K562 (cell line): ENCODE measurements at regions not wholly inside any gene's neighbourhood (a gene's known extent, or its start where the extent isn't known, plus 50 kb on each side); places are given as distances from the start of the nearest gene placed in this dataset.

ENCODE experiments used
- ATAC-seq: fragments of 200-7000 bp; cut with Tn5 transposase; 3 replicates; pipeline ENCODE4 v1.9.1; 2020; ENCODE audit warnings: moderate library complexity
- BruUV-seq: library from RNA; stranded (reverse); fragments of 400-500 nt; replicated peaks from 2 replicates; lab custom pipeline; 2021; lab: Mats Ljungman, UMichigan
- CTCF ChIA-PET: fragments of 300-600 bp; formaldehyde crosslinking; extraction: SDS; loops from one replicate; lab custom pipeline; 2021; ENCODE audit warnings: low intra/inter-chr PET ratio; lab: Yijun Ruan, JAX
- POLR2A ChIA-PET: fragments of 300-600, 350-650 bp; sonication (Branson Sonifier 250); formaldehyde crosslinking; extraction: SDS; loops from one replicate; lab custom pipeline; 2021; ENCODE audit warnings: antibody characterized with exemption, inconsistent platforms; lab: Yijun Ruan, JAX
- DNase-seq, 4 experiments: peaks; one replicate each; pipeline versions ENCODE4 v3.0.0 to v3.0.0-alpha.2; 2011 to 2018; ENCODE audit warnings: low spot score in 3 of 4, mixed read lengths in 3 of 4; ENCODE audit errors: extremely low read depth in 1 of 4
- FAIRE-seq: peaks from 2 replicates; lab custom pipeline; 2011; peaks lifted over from hg19 to GRCh38; lab: Jason Lieb, UNC
- H2AFZ ChIP-seq: 2 replicates; pipeline ENCODE4 v1.6.0; 2011; ENCODE audit warnings: low read depth, low read length, control low read depth, inconsistent platforms
- H3K27ac ChIP-seq: fragments of 200-600 bp; 3 replicates; pipeline ENCODE4 v1.8.0; 2011; ENCODE audit warnings: low read depth, mild to moderate bottlenecking, control low read depth, inconsistent platforms, low read length, moderate library complexity, mixed read lengths; ENCODE audit errors: extremely low read depth
- H3K27me3 ChIP-seq, 2 experiments: fragments of 300-600 bp in 1 of 2; 2 replicates in 1 of 2; 3 replicates in 1 of 2; pipeline versions ENCODE4 v1.6.0 to v1.8.0; 2011; ENCODE audit warnings: inconsistent platforms in 2 of 2, low read length in 2 of 2, mild to moderate bottlenecking in 1 of 2, mixed read lengths in 1 of 2, moderate library complexity in 1 of 2; ENCODE audit not compliant: control insufficient read depth in 2 of 2, insufficient read depth in 2 of 2
- H3K36me3 ChIP-seq: fragments of 300-600 bp; 3 replicates; pipeline ENCODE4 v1.8.0; 2011; ENCODE audit warnings: mild to moderate bottlenecking, low read length, inconsistent platforms; ENCODE audit not compliant: control insufficient read depth, insufficient read depth
- H3K4me1 ChIP-seq, 2 experiments: fragments of 200-600 bp in 1 of 2; replicated peaks in 1 of 2; 2 replicates in 1 of 2; 3 replicates in 1 of 2; pipeline versions ENCODE4 v1.5.1 to v1.8.0; 2011; ENCODE audit warnings: inconsistent platforms in 2 of 2, low read length in 2 of 2, mild to moderate bottlenecking in 1 of 2, mixed read lengths in 1 of 2, moderate library complexity in 1 of 2; ENCODE audit not compliant: control insufficient read depth in 2 of 2, insufficient read depth in 2 of 2
- H3K4me2 ChIP-seq: 2 replicates; pipeline ENCODE4 v1.6.1; 2011; ENCODE audit warnings: low read length, control low read depth, inconsistent platforms, mixed read lengths; ENCODE audit not compliant: insufficient read depth
- H3K4me3 ChIP-seq: fragments of 200-600 bp; sonication (generic), shearing (Covaris generic); 2 replicates; pipeline ENCODE4 v1.5.1; 2016; ENCODE audit warnings: control low read depth, inconsistent platforms
- H3K79me2 ChIP-seq: fragments of 200-600 bp; 3 replicates; pipeline ENCODE4 v1.8.0; 2011; ENCODE audit warnings: low read length, inconsistent platforms; ENCODE audit not compliant: control insufficient read depth, insufficient read depth
- H3K9ac ChIP-seq, 2 experiments: 2 replicates each; pipeline versions ENCODE4 v1.6.0 to v1.6.1; 2011; ENCODE audit warnings: low read depth in 2 of 2, low read length in 2 of 2, control low read depth in 1 of 2, inconsistent platforms in 1 of 2, mild to moderate bottlenecking in 1 of 2, mixed read lengths in 1 of 2; ENCODE audit not compliant: insufficient read depth in 1 of 2
- H3K9me1 ChIP-seq: one replicate; pipeline ENCODE4 v1.6.0; 2011; ENCODE audit warnings: inconsistent platforms, mild to moderate bottlenecking, low read length, moderate library complexity; ENCODE audit not compliant: control insufficient read depth, insufficient read depth
- H3K9me3 ChIP-seq: replicated peaks from 2 replicates; pipeline ENCODE4 v1.5.1; 2011; ENCODE audit warnings: low read depth, low read length, inconsistent platforms; ENCODE audit not compliant: control insufficient read depth, insufficient read depth
- H4K20me1 ChIP-seq: replicated peaks from 2 replicates; pipeline ENCODE4 v1.6.1; 2011; ENCODE audit warnings: low read length, inconsistent platforms, mixed read lengths; ENCODE audit not compliant: control insufficient read depth, insufficient read depth
- CAMTA2 ChIP-seq: fragments of 250-450 bp; sonication (Bioruptor Pico); conservative IDR thresholded peaks from 2 replicates; pipeline ENCODE4 v1.5.1; 2022
- ETS1 ChIP-seq: conservative IDR thresholded peaks from 2 replicates; pipeline ENCODE4 v1.6.1; 2011; ENCODE audit warnings: low read depth, mild to moderate bottlenecking, low read length; ENCODE audit not compliant: control insufficient read depth
- HDAC3 ChIP-seq: fragments of 450-650 bp; IDR thresholded peaks from 2 replicates; pipeline ENCODE4 v1.6.1; 2018; ENCODE audit warnings: borderline replicate concordance, mild to moderate bottlenecking, moderate library complexity; ENCODE audit not compliant: partially characterized antibody
- LEF1 ChIP-seq: fragments of 450-650 bp; IDR thresholded peaks from 2 replicates; pipeline ENCODE4 v1.6.1; 2016; ENCODE audit warnings: mild to moderate bottlenecking
- MEIS2 ChIP-seq: fragments of 450-650 bp; IDR thresholded peaks from 2 replicates; pipeline ENCODE4 v1.6.1; 2014; ENCODE audit warnings: mild to moderate bottlenecking; ENCODE audit not compliant: partially characterized antibody
- POLR3G ChIP-seq: IDR thresholded peaks from 2 replicates; pipeline ENCODE4 v1.6.1; 2011; ENCODE audit not compliant: insufficient read length, insufficient replicate concordance; ENCODE audit errors: extremely low read depth
- SMARCE1 ChIP-seq: fragments of 450-650 bp; IDR thresholded peaks from 2 replicates; pipeline ENCODE4 v1.7.1; 2016; ENCODE audit warnings: mild to moderate bottlenecking
- TOE1 ChIP-seq, 2 experiments: fragments of 450-650 bp in 1 of 2; sonication (generic) in 1 of 2; formaldehyde crosslinking in 1 of 2; IDR thresholded peaks; 2 replicates each; pipeline versions ENCODE4 v1.7.1 to v1.8.0; 2016 to 2022; ENCODE audit warnings: borderline replicate concordance in 2 of 2, mild to moderate bottlenecking in 2 of 2, antibody characterized with exemption in 1 of 2, inconsistent platforms in 1 of 2, low read depth in 1 of 2, missing genetic modification reagents in 1 of 2, moderate library complexity in 1 of 2
- ZC3H11A ChIP-seq: IDR thresholded peaks from 2 replicates; pipeline ENCODE4 v1.6.1; 2012; ENCODE audit warnings: low read depth, low read length, improper control_type of control experiment
- ZNF133 ChIP-seq: fragments of 250-450 bp; sonication (Bioruptor Pico); IDR thresholded peaks from 2 replicates; pipeline ENCODE4 v1.4.0; 2020; ENCODE audit warnings: mild to moderate bottlenecking
- WGBS: fragments of 100-300 bp; shearing (Covaris generic); methylation state at CpG from one replicate; pipeline ENCODE4 v1.1.6; 2016; ENCODE audit warnings: low coverage, mixed read lengths; ENCODE audit not compliant: insufficient coverage; ENCODE audit errors: missing lambda C conversion rate; 5-methylcytosine and 5-hydroxymethylcytosine counted together
- in situ Hi-C: fragments of 300-500 bp; cut with MboI; formaldehyde crosslinking; loops from 4 replicates; pipeline ENCODE4 v1.15.0; 2018; ENCODE audit warnings: inconsistent platforms, mixed read lengths
- intact Hi-C: fragments of 100-400 bp; cut with micrococcal nuclease; formaldehyde crosslinking; loops from 2 replicates; pipeline ENCODE4 v1.14.2; 2022
- TF ChIP-seq, protein P1 (sequence below): IDR thresholded peaks from 2 replicates; pipeline ENCODE4 v1.6.1; 2011; ENCODE audit not compliant: insufficient read length; ENCODE audit errors: extremely low read depth
- TF ChIP-seq, protein P2 (sequence below): sonication (generic); IDR thresholded peaks from 2 replicates; pipeline ENCODE4 v1.6.1; 2016

- CTCF ChIA-PET, result no interaction called here
- WGBS, result 21% methylated on average over 1 of the region's 1 CpG
Observed at GRCh38 chr2:64244037-64244416, 99.8 kb upstream of the PELI1 start.

More at GRCh38 chr2:64244037-64244416, 99.8 kb upstream of the PELI1 start:
- Histone ChIP-seq H3K79me2 (no peaks in the 10 kb centered on the region), H4K20me1 (no peaks in the 10 kb centered on the region), H3K4me1 (no peaks in the 10 kb centered on the region), H3K27me3 (no peaks in the 10 kb centered on the region), H3K9ac (no peak overlapping the region), H3K9me1 (no peaks in the 10 kb centered on the region), H3K4me2 (no peak overlapping the region), H3K27ac (no peak overlapping the region), H3K9me3 (no peaks in the 10 kb centered on the region), H3K4me3 (no peak overlapping the region), H3K36me3 (no peaks in the 10 kb centered on the region), H2AFZ (no peak overlapping the region)
- FAIRE-seq (no peak), ATAC-seq (no peak), DNase-seq (no peak)
- POLR2A ChIA-PET, result interaction anchor here (0.8 to 1.1 kb wide), 2 partner anchors 16 to 17 kb away, joined by 3 to 4 read pairs; no protein-coding TSS in a partner anchor
- BruUV-seq, result no TSS peak
- intact Hi-C loops (no loop called here), in situ Hi-C loops (no loop called here)
- no peak for TF ChIP-seq SMARCE1
- no peak for TF ChIP-seq ETS1
- TF ChIP-seq TOE1 (IDR thresholded peaks at IDR 0.05; ENCODE audit: borderline replicate concordance), result no peak
- no peak for TF ChIP-seq TOE1 (CRISPR knock-in tag; IDR thresholded peaks at IDR 0.05; ENCODE audit: borderline replicate concordance, low read depth)
- TF ChIP-seq, protein P1, sequence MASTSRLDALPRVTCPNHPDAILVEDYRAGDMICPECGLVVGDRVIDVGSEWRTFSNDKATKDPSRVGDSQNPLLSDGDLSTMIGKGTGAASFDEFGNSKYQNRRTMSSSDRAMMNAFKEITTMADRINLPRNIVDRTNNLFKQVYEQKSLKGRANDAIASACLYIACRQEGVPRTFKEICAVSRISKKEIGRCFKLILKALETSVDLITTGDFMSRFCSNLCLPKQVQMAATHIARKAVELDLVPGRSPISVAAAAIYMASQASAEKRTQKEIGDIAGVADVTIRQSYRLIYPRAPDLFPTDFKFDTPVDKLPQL, result no peak
- no peak for TF ChIP-seq LEF1
- TF ChIP-seq MEIS2, result no peak
- TF ChIP-seq, protein P2, sequence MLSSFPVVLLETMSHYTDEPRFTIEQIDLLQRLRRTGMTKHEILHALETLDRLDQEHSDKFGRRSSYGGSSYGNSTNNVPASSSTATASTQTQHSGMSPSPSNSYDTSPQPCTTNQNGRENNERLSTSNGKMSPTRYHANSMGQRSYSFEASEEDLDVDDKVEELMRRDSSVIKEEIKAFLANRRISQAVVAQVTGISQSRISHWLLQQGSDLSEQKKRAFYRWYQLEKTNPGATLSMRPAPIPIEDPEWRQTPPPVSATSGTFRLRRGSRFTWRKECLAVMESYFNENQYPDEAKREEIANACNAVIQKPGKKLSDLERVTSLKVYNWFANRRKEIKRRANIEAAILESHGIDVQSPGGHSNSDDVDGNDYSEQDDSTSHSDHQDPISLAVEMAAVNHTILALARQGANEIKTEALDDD, result no peak
- TF ChIP-seq ZC3H11A, result no peak
- TF ChIP-seq POLR3G, result no peak
- TF ChIP-seq CAMTA2 (CRISPR knock-in tag), result no peak
- TF ChIP-seq ZNF133 (CRISPR knock-in tag), result no peak
- TF ChIP-seq HDAC3, result no peak
